ENCODE measurements at regions not wholly inside any gene's neighbourhood (a gene's known extent, or its start where the extent isn't known, plus 50 kb on each side); places are given as distances from the start of the nearest gene placed in this dataset.

- TF ChIP-seq EP300 (IDR thresholded peaks at IDR 0.05), result no peak
- no peak for TF ChIP-seq CTCF (IDR thresholded peaks at IDR 0.05)
These were observed 63.5 kb upstream of the RAPGEF4 start for GRCh38 chr2:172672114-172672513.
